GM10266 (cell line): ENCODE measurements at regions not wholly inside any gene's neighbourhood (a gene's known extent, or its start where the extent isn't known, plus 50 kb on each side); places are given as distances from the start of the nearest gene placed in this dataset.

Experiments used
- DNase-seq: peaks from one replicate; pipeline ENCODE4 v3.0.0; 2012; ENCODE audit errors: extremely low spot score
- TF ChIP-seq, protein P1 (sequence below): IDR thresholded peaks from 2 replicates; pipeline ENCODE4 v1.5.1; 2012; ENCODE audit warnings: mild to moderate bottlenecking, low read depth; ENCODE audit not compliant: control insufficient read depth, insufficient read depth; ENCODE audit errors: missing control alignments

DNA sequence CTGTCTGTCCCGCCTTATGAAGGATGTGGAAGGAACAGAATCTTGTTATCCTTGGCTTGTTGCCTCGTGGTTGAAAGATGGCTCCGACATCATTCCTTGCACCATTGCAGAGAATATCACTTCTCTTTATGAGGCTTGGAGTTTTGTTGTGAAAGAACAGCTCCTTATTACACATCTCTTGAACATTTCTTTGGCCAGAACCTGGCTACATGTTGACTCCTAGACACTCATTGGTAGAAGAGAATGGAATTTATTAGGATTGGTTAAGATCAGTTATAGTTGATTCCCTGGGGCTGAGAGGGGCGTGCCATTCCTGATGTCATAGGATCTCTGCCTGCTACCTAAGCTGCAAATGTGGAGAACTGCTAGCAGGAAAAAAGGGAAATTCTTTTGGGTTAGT lies 180.5 kb upstream of the CTBP2 start:
- DNase-seq = no peak
- TF ChIP-seq, protein P1, sequence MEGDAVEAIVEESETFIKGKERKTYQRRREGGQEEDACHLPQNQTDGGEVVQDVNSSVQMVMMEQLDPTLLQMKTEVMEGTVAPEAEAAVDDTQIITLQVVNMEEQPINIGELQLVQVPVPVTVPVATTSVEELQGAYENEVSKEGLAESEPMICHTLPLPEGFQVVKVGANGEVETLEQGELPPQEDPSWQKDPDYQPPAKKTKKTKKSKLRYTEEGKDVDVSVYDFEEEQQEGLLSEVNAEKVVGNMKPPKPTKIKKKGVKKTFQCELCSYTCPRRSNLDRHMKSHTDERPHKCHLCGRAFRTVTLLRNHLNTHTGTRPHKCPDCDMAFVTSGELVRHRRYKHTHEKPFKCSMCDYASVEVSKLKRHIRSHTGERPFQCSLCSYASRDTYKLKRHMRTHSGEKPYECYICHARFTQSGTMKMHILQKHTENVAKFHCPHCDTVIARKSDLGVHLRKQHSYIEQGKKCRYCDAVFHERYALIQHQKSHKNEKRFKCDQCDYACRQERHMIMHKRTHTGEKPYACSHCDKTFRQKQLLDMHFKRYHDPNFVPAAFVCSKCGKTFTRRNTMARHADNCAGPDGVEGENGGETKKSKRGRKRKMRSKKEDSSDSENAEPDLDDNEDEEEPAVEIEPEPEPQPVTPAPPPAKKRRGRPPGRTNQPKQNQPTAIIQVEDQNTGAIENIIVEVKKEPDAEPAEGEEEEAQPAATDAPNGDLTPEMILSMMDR = no peak

DNA sequence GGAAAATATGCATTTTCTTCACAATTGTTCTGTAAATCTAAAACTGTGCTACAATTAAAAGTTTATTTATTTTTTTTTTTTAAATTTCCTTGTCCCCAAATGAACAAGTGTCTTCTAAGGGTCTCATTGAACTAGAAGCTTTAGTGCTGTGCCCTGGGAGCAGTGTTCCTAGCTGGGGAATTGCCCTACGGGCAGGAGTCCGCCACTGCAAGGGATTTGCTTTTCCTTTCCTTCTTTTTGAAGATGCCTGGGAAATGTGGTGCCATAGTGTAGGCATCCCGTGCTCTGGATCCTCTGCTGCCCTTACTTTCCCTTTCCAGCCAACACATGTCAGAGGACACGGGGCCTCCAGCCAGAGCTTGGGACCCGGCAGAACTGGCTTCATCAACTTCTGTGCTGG lies 177.1 kb upstream of the CTBP2 start:
- no peak for DNase-seq
- TF ChIP-seq, protein P1 = no peak

DNA sequence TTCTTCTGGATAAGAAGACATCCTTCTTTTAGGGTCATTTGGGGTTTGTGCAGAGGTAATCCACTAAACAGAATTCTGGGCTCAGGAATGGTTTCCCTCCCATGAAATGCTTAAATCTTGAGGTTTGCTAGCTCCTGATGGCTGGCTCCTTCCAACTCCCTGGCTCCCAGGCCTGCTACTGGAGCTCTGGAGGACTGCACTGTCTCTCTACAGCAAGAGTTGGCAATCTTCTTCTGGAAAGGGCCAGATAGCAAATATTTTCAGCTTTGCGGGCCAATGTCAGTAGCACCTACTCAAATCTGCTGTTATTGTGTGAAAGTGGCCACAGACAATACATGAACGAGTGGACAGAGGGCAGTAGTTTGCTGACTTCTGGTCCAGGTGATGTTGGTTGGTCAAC lies 174.2 kb upstream of the CTBP2 start:
- no peak for DNase-seq
- TF ChIP-seq, protein P1 = no peak

DNA sequence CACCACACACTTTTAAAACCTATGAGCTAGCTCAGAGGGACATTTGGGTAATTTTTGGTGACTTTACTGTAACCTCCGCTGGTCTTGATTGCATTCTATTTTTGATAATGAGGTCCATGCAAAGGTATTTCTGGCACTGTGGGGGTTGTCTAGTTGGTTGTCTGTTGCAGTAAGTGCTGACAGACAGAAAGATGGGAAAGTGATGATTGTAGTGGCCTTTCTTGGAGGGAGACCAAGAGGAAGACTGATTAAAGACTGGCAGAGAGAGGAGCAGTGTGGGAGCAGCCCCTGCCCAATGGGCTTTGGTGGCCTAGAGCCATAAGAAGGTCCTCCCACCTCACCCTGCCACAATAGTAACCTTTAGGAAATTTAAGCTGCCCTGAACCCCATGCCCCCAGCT lies 173.4 kb upstream of the CTBP2 start:
- DNase-seq = no peak
- TF ChIP-seq, protein P1 = no peak

DNA sequence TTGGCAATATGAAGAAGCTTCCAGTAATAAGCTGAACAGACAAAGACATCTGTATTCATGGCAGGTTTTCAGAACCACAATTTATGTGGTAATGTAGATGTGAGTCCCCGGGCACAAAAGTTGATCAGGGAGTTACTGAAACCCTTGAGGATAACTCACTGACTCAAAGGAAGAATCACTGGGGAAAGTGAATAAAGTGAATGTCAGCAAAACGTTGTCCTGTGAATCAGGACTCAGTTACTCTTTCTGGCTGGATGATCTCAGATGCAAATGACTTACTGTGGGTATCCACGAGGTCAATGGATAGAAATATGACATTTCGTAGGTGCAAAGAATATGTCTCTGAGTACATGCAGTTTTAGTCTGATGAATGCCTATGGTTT lies 172.8 kb upstream of the CTBP2 start:
- no peak for DNase-seq
- TF ChIP-seq, protein P1 = no peak

DNA sequence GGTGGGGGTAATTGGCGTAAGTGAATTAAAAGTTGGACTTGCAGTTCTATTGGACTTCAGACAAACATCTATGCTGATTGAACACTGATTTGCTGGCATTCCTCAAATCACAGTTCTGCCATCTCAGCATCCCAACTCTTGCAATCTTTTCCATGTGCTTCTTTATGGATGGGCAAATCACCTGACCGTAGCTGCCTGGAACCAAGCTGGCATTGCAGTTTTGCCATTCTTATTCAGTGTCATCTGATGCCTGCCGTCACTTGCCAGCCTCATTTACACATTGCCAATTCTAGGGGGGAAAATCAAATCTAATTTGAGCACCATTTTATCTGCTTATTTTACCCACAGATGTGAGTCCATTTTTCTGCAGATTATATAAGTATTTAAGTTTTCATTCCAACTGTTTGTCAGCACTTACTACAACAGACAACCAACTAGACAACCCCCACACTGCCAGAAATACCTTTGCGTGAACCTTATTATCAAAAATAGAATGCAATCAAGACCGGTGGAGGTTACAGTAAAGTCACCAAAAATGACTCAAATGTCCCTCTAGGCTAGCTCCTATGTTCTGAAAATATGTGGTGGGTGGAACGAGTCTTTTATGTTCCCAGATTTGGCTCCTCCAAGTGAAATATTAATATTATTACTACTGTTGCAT lies 172.3 kb upstream of the CTBP2 start:
- no peak for DNase-seq
- TF ChIP-seq, protein P1 = no peak

DNA sequence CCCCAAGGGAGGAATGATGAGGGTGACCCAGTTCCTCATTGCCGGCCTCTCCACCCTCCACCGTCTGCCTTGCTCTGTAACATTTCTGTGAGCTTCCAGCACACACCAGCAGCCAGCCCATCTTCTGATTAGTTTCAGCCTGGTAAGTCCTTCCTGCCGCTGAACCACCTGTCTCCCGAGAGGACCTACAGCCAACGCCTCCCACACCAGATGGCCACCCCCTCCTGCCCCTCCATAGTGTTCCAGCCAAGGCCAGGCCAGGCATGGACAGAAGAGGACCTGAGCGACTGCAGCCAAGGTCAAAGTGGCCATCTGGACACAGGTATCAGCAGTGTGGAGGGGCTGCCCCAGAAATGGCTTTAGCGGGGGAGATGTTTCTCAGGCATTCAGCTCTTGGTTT lies 170.7 kb upstream of the CTBP2 start:
- DNase-seq = no peak
- TF ChIP-seq, protein P1 = no peak
